Neuronal stem cell (in vitro differentiated cells): ENCODE measurements at regions not wholly inside any gene's neighbourhood (a gene's known extent, or its start where the extent isn't known, plus 50 kb on each side); places are given as distances from the start of the nearest gene placed in this dataset.

Experiments
- DNase-seq: peaks from one replicate; pipeline ENCODE4 v3.0.0-alpha.2; 2013; ENCODE audit warnings: low spot score
- H2AFZ ChIP-seq: one replicate; pipeline ENCODE4 v1.6.1; 2013; ENCODE audit warnings: mild to moderate bottlenecking, low read length, inconsistent platforms
- H2AK5ac ChIP-seq: 2 replicates; pipeline ENCODE4 v1.6.1; 2013; ENCODE audit warnings: low read depth, mild to moderate bottlenecking, inconsistent platforms, low read length, moderate library complexity, mixed read lengths
- H2BK120ac ChIP-seq: 2 replicates; pipeline ENCODE4 v1.6.1; 2013; ENCODE audit warnings: low read depth, mild to moderate bottlenecking, inconsistent platforms, low read length, moderate library complexity, mixed read lengths
- H2BK12ac ChIP-seq: one replicate; pipeline ENCODE4 v1.6.1; 2013; ENCODE audit warnings: low read length, inconsistent platforms
- H2BK15ac ChIP-seq: 2 replicates; pipeline ENCODE4 v1.6.1; 2013; ENCODE audit warnings: mild to moderate bottlenecking, low read length, inconsistent platforms, mixed read lengths
- H2BK5ac ChIP-seq: one replicate; pipeline ENCODE4 v1.6.1; 2013; ENCODE audit warnings: inconsistent platforms, mild to moderate bottlenecking, low read length, moderate library complexity
- H3K14ac ChIP-seq: one replicate; pipeline ENCODE4 v1.6.1; 2013; ENCODE audit warnings: low read length, inconsistent platforms
- H3K18ac ChIP-seq: 2 replicates; pipeline ENCODE4 v1.6.1; 2013; ENCODE audit warnings: low read length, inconsistent platforms
- H3K23ac ChIP-seq: 2 replicates; pipeline ENCODE4 v1.6.1; 2013; ENCODE audit warnings: low read depth, mild to moderate bottlenecking, mixed read lengths, low read length, inconsistent platforms; ENCODE audit not compliant: poor library complexity
- H3K27ac ChIP-seq: replicated peaks from 3 replicates; pipeline ENCODE4 v1.5.1; 2013; ENCODE audit warnings: low read length, inconsistent platforms
- H3K27me3 ChIP-seq, 3 experiments: 2 replicates each; pipeline ENCODE4 v1.6.1; 2013; ENCODE audit warnings: low read length in 3 of 3, mild to moderate bottlenecking in 2 of 3, inconsistent platforms in 1 of 3, low read depth in 1 of 3, mixed read lengths in 1 of 3, moderate library complexity in 1 of 3; ENCODE audit not compliant: control insufficient read depth in 3 of 3, insufficient read depth in 3 of 3
- H3K36me3 ChIP-seq, 2 donors: replicated peaks in 1 of 2; 2 replicates each; pipeline ENCODE4 v1.6.1; 2013; ENCODE audit warnings: low read length in 2 of 2; ENCODE audit not compliant: control insufficient read depth in 2 of 2, insufficient read depth in 2 of 2
- H3K4ac ChIP-seq: 2 replicates; pipeline ENCODE4 v1.6.1; 2013; ENCODE audit warnings: inconsistent platforms, mild to moderate bottlenecking, low read length, moderate library complexity
- H3K4me1 ChIP-seq, 2 donors: 1 replicate in 1 of 2; 2 replicates in 1 of 2; pipeline ENCODE4 v1.6.1; 2013; ENCODE audit warnings: low read length in 2 of 2, low read depth in 1 of 2; ENCODE audit not compliant: control insufficient read depth in 2 of 2, insufficient read depth in 1 of 2
- H3K4me2 ChIP-seq: one replicate; pipeline ENCODE4 v1.6.1; 2013; ENCODE audit warnings: mild to moderate bottlenecking, low read length, inconsistent platforms; ENCODE audit not compliant: insufficient read depth, poor library complexity, severe bottlenecking
- H3K4me3 ChIP-seq, 2 donors: 2 replicates each; pipeline ENCODE4 v1.5.1; 2013; ENCODE audit warnings: low read length in 2 of 2, mild to moderate bottlenecking in 2 of 2, inconsistent platforms in 1 of 2, moderate library complexity in 1 of 2
- H3K79me1 ChIP-seq: one replicate; pipeline ENCODE4 v1.6.1; 2013; ENCODE audit warnings: low read depth, mild to moderate bottlenecking, inconsistent platforms, low read length, moderate library complexity
- H3K9ac ChIP-seq: one replicate; pipeline ENCODE4 v1.6.1; 2013; ENCODE audit warnings: mild to moderate bottlenecking, low read depth, low read length, inconsistent platforms; ENCODE audit not compliant: poor library complexity
- H3K9me3 ChIP-seq, 2 donors: replicated peaks in 1 of 2; 2 replicates each; pipeline versions ENCODE3 to v1.6.1; 2013; ENCODE audit warnings: low read length in 2 of 2, mild to moderate bottlenecking in 2 of 2, inconsistent platforms in 1 of 2, low read depth in 1 of 2, mixed read lengths in 1 of 2, moderate library complexity in 1 of 2; ENCODE audit not compliant: control insufficient read depth in 2 of 2, insufficient read depth in 1 of 2
- H4K8ac ChIP-seq: one replicate; pipeline ENCODE4 v1.6.1; 2013; ENCODE audit warnings: low read depth, mild to moderate bottlenecking, inconsistent platforms, low read length, moderate library complexity
- H4K91ac ChIP-seq: one replicate; pipeline ENCODE4 v1.6.1; 2013; ENCODE audit warnings: low read length, low read depth, mild to moderate bottlenecking, inconsistent platforms; ENCODE audit not compliant: poor library complexity
- WGBS, 2 donors: extraction: QIAGEN DNeasy Blood & Tissue Kit; methylation state at CpG; one replicate each; pipeline ENCODE4 v1.1.7; 2013; ENCODE audit warnings: missing lambda C conversion rate in 2 of 2, mixed read lengths in 1 of 2; ENCODE audit not compliant: insufficient read length in 2 of 2, insufficient replicate concordance in 1 of 2; ENCODE audit errors: extremely low coverage in 2 of 2; 5-methylcytosine and 5-hydroxymethylcytosine counted together

GRCh38 chr6:148186916-148187315 lies 155.7 kb upstream of the SASH1 start:
- Histone ChIP-seq H3K9ac (no peak overlapping the region), H2BK15ac (no peak overlapping the region), H3K18ac (no peak overlapping the region), H3K4me2 (no peak overlapping the region), H2BK12ac (no peak overlapping the region), H3K79me1 (no peaks in the 10 kb centered on the region), H2AFZ (no peak overlapping the region), H3K27me3 (no peaks in the 10 kb centered on the region), H2AK5ac (no peak overlapping the region), H2BK5ac (no peak overlapping the region), H3K4me3 (no peak overlapping the region), H3K14ac (no peak overlapping the region), H3K36me3 (no peaks in the 10 kb centered on the region), H3K4ac (no peak overlapping the region), H2BK120ac (no peak overlapping the region), H3K23ac (no peak overlapping the region), H3K4me1 (no peaks in the 10 kb centered on the region), H4K8ac (no peak overlapping the region), H3K9me3 (no peaks in the 10 kb centered on the region), H3K27ac (no peak overlapping the region), H4K91ac (no peak overlapping the region)
- no peak for DNase-seq
- WGBS, 2 donors: no CpG with 5 or more reads among the region's 5 CpGs

- no peak overlapping the region for H2BK12ac ChIP-seq
- H3K27me3 ChIP-seq: no peaks in the 10 kb centered on the region
- H3K27ac ChIP-seq: no peak overlapping the region
- DNase-seq: no peak
- H4K8ac ChIP-seq: no peak overlapping the region
- H3K79me1 ChIP-seq: no peaks in the 10 kb centered on the region
- no peak overlapping the region for H4K91ac ChIP-seq
- H3K18ac ChIP-seq: no peak overlapping the region
- H2BK15ac ChIP-seq: no peak overlapping the region
- no peak overlapping the region for H3K4me3 ChIP-seq
- no peak overlapping the region for H2AFZ ChIP-seq
- no peaks in the 10 kb centered on the region for H3K9me3 ChIP-seq
- H3K4ac ChIP-seq: no peak overlapping the region
- no peak overlapping the region for H3K14ac ChIP-seq
- H3K4me2 ChIP-seq: no peak overlapping the region
- no peak overlapping the region for H2BK120ac ChIP-seq
- H3K4me1 ChIP-seq: no peaks in the 10 kb centered on the region
- no peak overlapping the region for H3K23ac ChIP-seq
- WGBS, 2 donors: no CpG with 5 or more reads among the region's 4 CpGs
- no peak overlapping the region for H2AK5ac ChIP-seq
- no peak overlapping the region for H2BK5ac ChIP-seq
- H3K36me3 ChIP-seq: no peaks in the 10 kb centered on the region
- no peak overlapping the region for H3K9ac ChIP-seq
These were observed 150.3 kb upstream of the SASH1 start for GRCh38 chr6:148192310-148192709.

DNA sequence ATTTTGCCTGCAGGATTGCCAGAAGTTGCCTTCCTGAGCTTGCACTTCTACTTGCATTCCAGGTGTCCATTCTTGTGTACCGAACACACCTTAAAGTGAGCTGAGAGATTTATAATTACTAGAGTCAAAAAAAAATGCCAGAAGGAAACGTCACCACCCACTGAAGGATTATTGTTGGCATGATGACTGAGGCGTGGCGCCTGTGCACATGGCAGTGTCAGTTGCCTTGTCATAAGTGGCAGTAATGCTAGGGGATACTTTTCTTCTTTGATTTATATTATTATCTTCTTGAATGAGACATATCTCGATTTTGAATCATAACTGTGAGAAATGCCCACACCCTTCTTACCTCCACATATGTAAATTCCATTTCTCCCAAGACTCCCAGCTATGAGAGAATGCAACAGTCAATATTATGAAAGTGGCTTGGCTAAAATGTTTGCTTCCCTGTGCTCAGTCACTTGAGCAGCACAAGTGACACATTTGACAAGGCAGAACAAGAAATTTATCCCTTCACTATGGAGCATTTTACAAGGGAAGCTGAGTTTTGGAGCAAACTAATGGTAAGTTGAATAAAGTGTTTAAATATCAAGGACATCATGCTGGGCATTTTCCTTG lies 149.5 kb upstream of the SASH1 start:
- H2BK5ac ChIP-seq: no peak overlapping the region
- H3K27me3 ChIP-seq: no peaks in the 10 kb centered on the region
- H3K14ac ChIP-seq: no peak overlapping the region
- H2AK5ac ChIP-seq: no peak overlapping the region
- no peak overlapping the region for H3K4me3 ChIP-seq
- H2BK120ac ChIP-seq: no peak overlapping the region
- no peak overlapping the region for H3K27ac ChIP-seq
- H3K36me3 ChIP-seq: no peaks in the 10 kb centered on the region
- H4K8ac ChIP-seq: no peak overlapping the region
- H2AFZ ChIP-seq: no peak overlapping the region
- H3K79me1 ChIP-seq: no peaks in the 10 kb centered on the region
- DNase-seq: no peak
- H3K4me1 ChIP-seq: no peaks in the 10 kb centered on the region
- WGBS, 2 donors: no CpG with 5 or more reads among the region's 5 CpGs
- no peak overlapping the region for H4K91ac ChIP-seq
- no peak overlapping the region for H3K9ac ChIP-seq
- H3K9me3 ChIP-seq: no peaks in the 10 kb centered on the region
- H3K4ac ChIP-seq: no peak overlapping the region
- H3K18ac ChIP-seq: no peak overlapping the region
- H2BK15ac ChIP-seq: no peak overlapping the region
- H3K4me2 ChIP-seq: no peak overlapping the region
- no peak overlapping the region for H2BK12ac ChIP-seq
- no peak overlapping the region for H3K23ac ChIP-seq

- no peak overlapping the region for H2BK5ac ChIP-seq
- no peak overlapping the region for H4K8ac ChIP-seq
- no peak overlapping the region for H2BK120ac ChIP-seq
- no peak overlapping the region for H2AK5ac ChIP-seq
- H3K18ac ChIP-seq: no peak overlapping the region
- no peak overlapping the region for H3K14ac ChIP-seq
- no CpG with 5 or more reads among the region's 5 CpGs for WGBS, 2 donors
- no peak overlapping the region for H2AFZ ChIP-seq
- no peak overlapping the region for H2BK12ac ChIP-seq
- no peaks in the 10 kb centered on the region for H3K9me3 ChIP-seq
- H3K27ac ChIP-seq: no peak overlapping the region
- DNase-seq: no peak
- H3K9ac ChIP-seq: no peak overlapping the region
- H3K36me3 ChIP-seq: no peaks in the 10 kb centered on the region
- H3K23ac ChIP-seq: no peak overlapping the region
- no peak overlapping the region for H3K4ac ChIP-seq
- H2BK15ac ChIP-seq: no peak overlapping the region
- H3K4me3 ChIP-seq: no peak overlapping the region
- no peak overlapping the region for H4K91ac ChIP-seq
- no peaks in the 10 kb centered on the region for H3K4me1 ChIP-seq
- H3K27me3 ChIP-seq: no peaks in the 10 kb centered on the region
- H3K79me1 ChIP-seq: no peaks in the 10 kb centered on the region
- H3K4me2 ChIP-seq: no peak overlapping the region
These were observed 147.1 kb upstream of the SASH1 start for GRCh38 chr6:148195511-148195910.
